HEK293 (cell line): ENCODE measurements at regions not wholly inside any gene's neighbourhood (a gene's known extent, or its start where the extent isn't known, plus 50 kb on each side); places are given as distances from the start of the nearest gene placed in this dataset.

Experiments
- CTCF ChIP-seq: fragments of 450-650 bp; formaldehyde crosslinking; IDR thresholded peaks from 2 replicates; pipeline ENCODE4 v1.5.1; 2016; ENCODE audit warnings: missing biosample characterization, missing genetic modification characterization
- PRDM1 ChIP-seq: fragments of 450-650 bp; formaldehyde crosslinking; IDR thresholded peaks from 2 replicates; pipeline ENCODE4; 2016; ENCODE audit warnings: missing biosample characterization, missing genetic modification characterization
- ZFP69B ChIP-seq: fragments of 450-650 bp; formaldehyde crosslinking; IDR thresholded peaks from 2 replicates; pipeline ENCODE4 v1.5.1; 2016; ENCODE audit warnings: missing biosample characterization, missing genetic modification characterization
- ZNF140 ChIP-seq: fragments of 450-650 bp; formaldehyde crosslinking; IDR thresholded peaks from 2 replicates; pipeline ENCODE4 v1.5.1; 2016; ENCODE audit warnings: missing biosample characterization, missing genetic modification characterization
- ZNF175 ChIP-seq: fragments of 450-650 bp; formaldehyde crosslinking; IDR thresholded peaks from 2 replicates; pipeline ENCODE4 v1.5.1; 2016; ENCODE audit warnings: missing biosample characterization, missing genetic modification characterization
- ZNF549 ChIP-seq: fragments of 450-650 bp; IDR thresholded peaks from 2 replicates; pipeline ENCODE4 v1.5.1; 2018; ENCODE audit warnings: missing biosample characterization, missing genetic modification characterization, mild to moderate bottlenecking, inconsistent platforms, moderate library complexity
- ZNF677 ChIP-seq: fragments of 450-650 bp; IDR thresholded peaks from 2 replicates; pipeline ENCODE4 v1.5.0; 2018; ENCODE audit warnings: missing biosample characterization, mild to moderate bottlenecking, missing genetic modification characterization, moderate library complexity
- ZNF843 ChIP-seq: fragments of 450-650 bp; formaldehyde crosslinking; IDR thresholded peaks from 2 replicates; pipeline ENCODE4 v1.5.1; 2016; ENCODE audit warnings: missing biosample characterization, missing genetic modification characterization

DNA sequence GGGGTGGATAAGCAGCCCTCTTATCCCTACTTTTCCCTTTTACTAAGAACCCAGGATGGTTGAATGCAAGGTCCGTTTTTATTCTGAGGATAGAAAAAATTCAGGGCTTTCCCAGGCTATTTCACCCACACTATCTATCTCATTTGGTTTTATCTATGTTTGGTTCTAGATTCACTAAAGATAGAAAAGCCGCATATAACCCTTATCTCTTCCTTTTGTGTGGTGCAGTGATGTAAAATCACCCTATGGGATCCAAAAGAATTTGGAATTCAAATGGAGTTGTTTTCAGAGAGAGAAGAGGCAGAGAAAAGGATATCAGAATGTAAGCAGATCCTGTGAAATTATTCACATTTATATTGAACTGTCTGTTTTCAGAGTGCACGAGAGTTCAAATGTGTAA is 236.3 kb upstream of the RFX3 start:
- no peak for TF ChIP-seq ZNF549
- no peak for TF ChIP-seq ZNF140
- TF ChIP-seq ZNF677 (tag by site-specific recombination) = no peak
- no peak for TF ChIP-seq CTCF
- TF ChIP-seq ZFP69B = no peak
- no peak for TF ChIP-seq ZNF175 (tag by site-specific recombination)
- TF ChIP-seq PRDM1 (tag by site-specific recombination) = no peak
- TF ChIP-seq ZNF843 (tag by site-specific recombination) = no peak
